Calu3 (cell line): ENCODE measurements at regions not wholly inside any gene's neighbourhood (a gene's known extent, or its start where the extent isn't known, plus 50 kb on each side); places are given as distances from the start of the nearest gene placed in this dataset.

Experiments
- BruUV-seq: library from RNA; stranded (reverse); fragments of 400-500 nt; replicated peaks from 2 replicates; lab custom pipeline; 2021; lab: Mats Ljungman, UMichigan
- CTCF ChIA-PET: fragments of 300-600 bp; sonication (Branson Sonifier 250); formaldehyde crosslinking; loops from one replicate; lab custom pipeline; 2022; ENCODE audit warnings: antibody characterized with exemption; lab: Charles Lee
- DNase-seq: peaks from one replicate; pipeline ENCODE4 v3.0.0; 2022
- H3K27ac Mint-ChIP-seq: one replicate; pipeline ENCODE4 v1.8.0; 2022; ENCODE audit warnings: mixed read lengths; ENCODE audit not compliant: unreplicated experiment
- H3K27me3 Mint-ChIP-seq: one replicate; pipeline ENCODE4 v1.8.0; 2022; ENCODE audit warnings: mixed read lengths; ENCODE audit not compliant: unreplicated experiment
- H3K36me3 Mint-ChIP-seq: one replicate; pipeline ENCODE4 v1.8.0; 2022; ENCODE audit warnings: mild to moderate bottlenecking, moderate library complexity, mixed read lengths; ENCODE audit not compliant: insufficient read depth, unreplicated experiment
- H3K4me1 Mint-ChIP-seq: one replicate; pipeline ENCODE4 v1.8.0; 2022; ENCODE audit warnings: mild to moderate bottlenecking, low read depth, mixed read lengths; ENCODE audit not compliant: unreplicated experiment
- H3K4me3 Mint-ChIP-seq: one replicate; pipeline ENCODE4 v1.8.0; 2022; ENCODE audit warnings: mild to moderate bottlenecking, low read depth, moderate library complexity, mixed read lengths; ENCODE audit not compliant: unreplicated experiment
- H3K9me3 Mint-ChIP-seq: one replicate; pipeline ENCODE4 v1.8.0; 2022; ENCODE audit warnings: low read depth, mixed read lengths; ENCODE audit not compliant: unreplicated experiment
- CTCF ChIP-seq: fragments of 200-600 bp; IDR thresholded peaks from one replicate; pipeline ENCODE4 v1.8.0; 2022; ENCODE audit warnings: antibody characterized with exemption; ENCODE audit not compliant: unreplicated experiment
- intact Hi-C: fragments of 100-400 bp; cut with micrococcal nuclease; formaldehyde crosslinking; loops from one replicate; pipeline ENCODE4 v1.10.0; 2022; ENCODE audit not compliant: unreplicated experiment

GRCh38 chr14:40576880-40577478 lies 1029.7 kb upstream of the LRFN5 start:
- H3K27ac Mint-ChIP-seq = no peak overlapping the region
- no peak overlapping the region for H3K4me3 Mint-ChIP-seq
- no peaks in the 10 kb centered on the region for H3K36me3 Mint-ChIP-seq
- DNase-seq = no peak
- TF ChIP-seq CTCF = no peak
- no TSS peak for BruUV-seq
- H3K9me3 Mint-ChIP-seq = peaks cover 8% of the 10 kb centered on the region
- CTCF ChIA-PET = no interaction called here
- intact Hi-C loops = no loop called here
- H3K4me1 Mint-ChIP-seq = no peaks in the 10 kb centered on the region
- no peaks in the 10 kb centered on the region for H3K27me3 Mint-ChIP-seq

- Mint-ChIP-seq H3K4me1 (no peaks in the 10 kb centered on the region), H3K36me3 (no peaks in the 10 kb centered on the region), H3K4me3 (no peak overlapping the region), H3K27ac (no peak overlapping the region), H3K9me3 (peaks cover 11% of the 10 kb centered on the region), H3K27me3 (no peaks in the 10 kb centered on the region)
- no peak for TF ChIP-seq CTCF
- CTCF ChIA-PET = no interaction called here
- DNase-seq = no peak
- no TSS peak for BruUV-seq
- intact Hi-C loops = no loop called here
Measured at GRCh38 chr14:40574780-40575179, 1031.9 kb upstream of the LRFN5 start.

GRCh38 chr14:40525314-40525713 lies 1081.4 kb upstream of the LRFN5 start:
- intact Hi-C loops = no loop called here
- no peak for TF ChIP-seq CTCF
- Mint-ChIP-seq H3K36me3 (no peaks in the 10 kb centered on the region), H3K27ac (no peak overlapping the region), H3K4me3 (no peak overlapping the region), H3K9me3 (peaks cover 5% of the 10 kb centered on the region), H3K4me1 (no peaks in the 10 kb centered on the region), H3K27me3 (no peaks in the 10 kb centered on the region)
- CTCF ChIA-PET = no interaction called here
- no TSS peak for BruUV-seq
- DNase-seq = no peak

GRCh38 chr14:40523123-40523522 lies 1083.6 kb upstream of the LRFN5 start:
- Mint-ChIP-seq H3K27ac (no peak overlapping the region), H3K9me3 (peaks cover 5% of the 10 kb centered on the region), H3K4me3 (no peak overlapping the region), H3K4me1 (no peaks in the 10 kb centered on the region), H3K36me3 (no peaks in the 10 kb centered on the region), H3K27me3 (no peaks in the 10 kb centered on the region)
- intact Hi-C loops = no loop called here
- no peak for TF ChIP-seq CTCF
- no TSS peak for BruUV-seq
- CTCF ChIA-PET = no interaction called here
- no peak for DNase-seq
